NCI-H82 (cell line): ENCODE measurements at regions not wholly inside any gene's neighbourhood (a gene's known extent, or its start where the extent isn't known, plus 50 kb on each side); places are given as distances from the start of the nearest gene placed in this dataset.
A peak's percentile ranks its signal among the peaks of the same experiment; 100 is the strongest.
"Not testable (repeated sequence)": the region's sequence is repeated elsewhere in the genome, so short reads cannot be mapped to it uniquely, and the experiment has no call there.

Experiments used
- DNase-seq: peaks from one replicate; lab custom pipeline; 2025; lab: John Stamatoyannopoulos, UW

GRCh38 chr12:128076188-128076587, 190.8 kb upstream of the TMEM132C start:
- no peak for DNase-seq

- DNase-seq = no peak
Measured at GRCh38 chr12:128077211-128077916, 189.6 kb upstream of the TMEM132C start.

- DNase-seq = no peak
Measured at GRCh38 chr12:128077917-128078298, 189.1 kb upstream of the TMEM132C start.

GRCh38 chr12:128078301-128078971, 188.5 kb upstream of the TMEM132C start:
- peak; percentile 39 for DNase-seq

GRCh38 chr12:128079446-128079845, 187.5 kb upstream of the TMEM132C start:
- no peak for DNase-seq

GRCh38 chr12:128083132-128083729, 183.7 kb upstream of the TMEM132C start:
- DNase-seq = no peak

GRCh38 chr12:128088926-128089325, 178.0 kb upstream of the TMEM132C start:
- no peak for DNase-seq

- DNase-seq = no peak
Measured at GRCh38 chr12:128089961-128090360, 177.0 kb upstream of the TMEM132C start.

- DNase-seq = no peak
Measured at GRCh38 chr12:128091101-128091720, 175.8 kb upstream of the TMEM132C start.

GRCh38 chr12:128091951-128092382, 175.0 kb upstream of the TMEM132C start:
- DNase-seq = no peak

GRCh38 chr12:128098730-128099129, 168.2 kb upstream of the TMEM132C start:
- DNase-seq = no peak

- DNase-seq = no peak
Measured at GRCh38 chr12:128103152-128103551, 163.8 kb upstream of the TMEM132C start.

- DNase-seq = no peak
Measured at GRCh38 chr12:128109236-128109635, 157.7 kb upstream of the TMEM132C start.

GRCh38 chr12:128109636-128110035, 157.3 kb upstream of the TMEM132C start:
- no peak for DNase-seq

GRCh38 chr12:128111333-128111732, 155.6 kb upstream of the TMEM132C start:
- no peak for DNase-seq

GRCh38 chr12:128111951-128112350, 155.0 kb upstream of the TMEM132C start:
- no peak for DNase-seq

GRCh38 chr12:128113250-128113649, 153.7 kb upstream of the TMEM132C start:
- not testable (repeated sequence) for DNase-seq

- no peak for DNase-seq
Measured at GRCh38 chr12:128114485-128114884, 152.5 kb upstream of the TMEM132C start.

GRCh38 chr12:128116537-128116936, 150.4 kb upstream of the TMEM132C start:
- DNase-seq = no peak

- no peak for DNase-seq
Measured at GRCh38 chr12:128120035-128120434, 146.9 kb upstream of the TMEM132C start.

GRCh38 chr12:128121424-128121823, 145.5 kb upstream of the TMEM132C start:
- no peak for DNase-seq

- no peak for DNase-seq
Measured at GRCh38 chr12:128123096-128123495, 143.9 kb upstream of the TMEM132C start.

GRCh38 chr12:128131955-128132354, 135.0 kb upstream of the TMEM132C start:
- DNase-seq = no peak
